ENCODE measurements at regions not wholly inside any gene's neighbourhood (a gene's known extent, or its start where the extent isn't known, plus 50 kb on each side); places are given as distances from the start of the nearest gene placed in this dataset.

DNA sequence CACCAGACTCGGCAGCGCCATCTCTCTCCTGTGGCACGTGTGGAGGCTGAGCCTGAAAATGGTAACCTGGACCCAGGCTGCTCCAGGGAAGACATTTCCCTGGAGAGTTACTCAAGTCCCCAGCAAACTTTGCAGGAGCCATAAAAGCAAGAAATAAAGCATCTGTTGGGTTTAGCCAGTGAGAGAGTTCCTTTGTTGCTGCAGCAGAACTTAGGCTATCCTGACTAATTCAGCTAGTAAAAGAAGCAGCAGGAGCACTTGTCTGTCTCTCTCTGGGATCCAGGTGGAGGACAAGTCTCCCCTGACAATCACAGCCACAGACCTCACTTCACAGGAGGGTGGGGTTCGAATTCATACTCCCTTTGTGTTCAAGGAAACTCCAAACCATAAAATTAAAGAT, 79.2 kb upstream of the DIO3 start:
- H4K20me1 ChIP-seq (replicated peaks; ENCODE audit: insufficient read depth): no peaks in the 10 kb centered on the region
- no peak overlapping the region for H3K4me3 Mint-ChIP-seq
- 0 out of 2 replicates have a peak, but pooled peaks cover 2% of the 10 kb centered on the region for H3K36me3 ChIP-seq (ENCODE audit: insufficient read depth)
- TF ChIP-seq ZNF114 (CRISPR knock-in tag; IDR thresholded peaks at IDR 0.05) (no peak), EZH2 (IDR thresholded peaks at IDR 0.05; ENCODE audit: low read depth, unreplicated experiment) (no peak), NANOG (IDR thresholded peaks at IDR 0.05; ENCODE audit: borderline replicate concordance) (no peak), JUNB (IDR thresholded peaks at IDR 0.05; ENCODE audit: unreplicated experiment) (no peak), ZNF331 (CRISPR knock-in tag; IDR thresholded peaks at IDR 0.05; ENCODE audit: low read depth) (no peak), EZH2phosphoT487 (IDR thresholded peaks at IDR 0.05; ENCODE audit: unreplicated experiment) (no peak), CREB1 (CRISPR knock-in tag; IDR thresholded peaks at IDR 0.05; ENCODE audit: low read depth) (no peak), POLR2AphosphoS5 (IDR thresholded peaks at IDR 0.05; ENCODE audit: low read depth) (no peak), STAT1 (IDR thresholded peaks at IDR 0.05; ENCODE audit: unreplicated experiment) (no peak)
- TF ChIP-seq, protein P1, sequence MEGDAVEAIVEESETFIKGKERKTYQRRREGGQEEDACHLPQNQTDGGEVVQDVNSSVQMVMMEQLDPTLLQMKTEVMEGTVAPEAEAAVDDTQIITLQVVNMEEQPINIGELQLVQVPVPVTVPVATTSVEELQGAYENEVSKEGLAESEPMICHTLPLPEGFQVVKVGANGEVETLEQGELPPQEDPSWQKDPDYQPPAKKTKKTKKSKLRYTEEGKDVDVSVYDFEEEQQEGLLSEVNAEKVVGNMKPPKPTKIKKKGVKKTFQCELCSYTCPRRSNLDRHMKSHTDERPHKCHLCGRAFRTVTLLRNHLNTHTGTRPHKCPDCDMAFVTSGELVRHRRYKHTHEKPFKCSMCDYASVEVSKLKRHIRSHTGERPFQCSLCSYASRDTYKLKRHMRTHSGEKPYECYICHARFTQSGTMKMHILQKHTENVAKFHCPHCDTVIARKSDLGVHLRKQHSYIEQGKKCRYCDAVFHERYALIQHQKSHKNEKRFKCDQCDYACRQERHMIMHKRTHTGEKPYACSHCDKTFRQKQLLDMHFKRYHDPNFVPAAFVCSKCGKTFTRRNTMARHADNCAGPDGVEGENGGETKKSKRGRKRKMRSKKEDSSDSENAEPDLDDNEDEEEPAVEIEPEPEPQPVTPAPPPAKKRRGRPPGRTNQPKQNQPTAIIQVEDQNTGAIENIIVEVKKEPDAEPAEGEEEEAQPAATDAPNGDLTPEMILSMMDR (conservative IDR thresholded peaks at IDR 0.05; ENCODE audit: low read depth in 2 of 2): no peak
- TF ChIP-seq, protein P2, sequence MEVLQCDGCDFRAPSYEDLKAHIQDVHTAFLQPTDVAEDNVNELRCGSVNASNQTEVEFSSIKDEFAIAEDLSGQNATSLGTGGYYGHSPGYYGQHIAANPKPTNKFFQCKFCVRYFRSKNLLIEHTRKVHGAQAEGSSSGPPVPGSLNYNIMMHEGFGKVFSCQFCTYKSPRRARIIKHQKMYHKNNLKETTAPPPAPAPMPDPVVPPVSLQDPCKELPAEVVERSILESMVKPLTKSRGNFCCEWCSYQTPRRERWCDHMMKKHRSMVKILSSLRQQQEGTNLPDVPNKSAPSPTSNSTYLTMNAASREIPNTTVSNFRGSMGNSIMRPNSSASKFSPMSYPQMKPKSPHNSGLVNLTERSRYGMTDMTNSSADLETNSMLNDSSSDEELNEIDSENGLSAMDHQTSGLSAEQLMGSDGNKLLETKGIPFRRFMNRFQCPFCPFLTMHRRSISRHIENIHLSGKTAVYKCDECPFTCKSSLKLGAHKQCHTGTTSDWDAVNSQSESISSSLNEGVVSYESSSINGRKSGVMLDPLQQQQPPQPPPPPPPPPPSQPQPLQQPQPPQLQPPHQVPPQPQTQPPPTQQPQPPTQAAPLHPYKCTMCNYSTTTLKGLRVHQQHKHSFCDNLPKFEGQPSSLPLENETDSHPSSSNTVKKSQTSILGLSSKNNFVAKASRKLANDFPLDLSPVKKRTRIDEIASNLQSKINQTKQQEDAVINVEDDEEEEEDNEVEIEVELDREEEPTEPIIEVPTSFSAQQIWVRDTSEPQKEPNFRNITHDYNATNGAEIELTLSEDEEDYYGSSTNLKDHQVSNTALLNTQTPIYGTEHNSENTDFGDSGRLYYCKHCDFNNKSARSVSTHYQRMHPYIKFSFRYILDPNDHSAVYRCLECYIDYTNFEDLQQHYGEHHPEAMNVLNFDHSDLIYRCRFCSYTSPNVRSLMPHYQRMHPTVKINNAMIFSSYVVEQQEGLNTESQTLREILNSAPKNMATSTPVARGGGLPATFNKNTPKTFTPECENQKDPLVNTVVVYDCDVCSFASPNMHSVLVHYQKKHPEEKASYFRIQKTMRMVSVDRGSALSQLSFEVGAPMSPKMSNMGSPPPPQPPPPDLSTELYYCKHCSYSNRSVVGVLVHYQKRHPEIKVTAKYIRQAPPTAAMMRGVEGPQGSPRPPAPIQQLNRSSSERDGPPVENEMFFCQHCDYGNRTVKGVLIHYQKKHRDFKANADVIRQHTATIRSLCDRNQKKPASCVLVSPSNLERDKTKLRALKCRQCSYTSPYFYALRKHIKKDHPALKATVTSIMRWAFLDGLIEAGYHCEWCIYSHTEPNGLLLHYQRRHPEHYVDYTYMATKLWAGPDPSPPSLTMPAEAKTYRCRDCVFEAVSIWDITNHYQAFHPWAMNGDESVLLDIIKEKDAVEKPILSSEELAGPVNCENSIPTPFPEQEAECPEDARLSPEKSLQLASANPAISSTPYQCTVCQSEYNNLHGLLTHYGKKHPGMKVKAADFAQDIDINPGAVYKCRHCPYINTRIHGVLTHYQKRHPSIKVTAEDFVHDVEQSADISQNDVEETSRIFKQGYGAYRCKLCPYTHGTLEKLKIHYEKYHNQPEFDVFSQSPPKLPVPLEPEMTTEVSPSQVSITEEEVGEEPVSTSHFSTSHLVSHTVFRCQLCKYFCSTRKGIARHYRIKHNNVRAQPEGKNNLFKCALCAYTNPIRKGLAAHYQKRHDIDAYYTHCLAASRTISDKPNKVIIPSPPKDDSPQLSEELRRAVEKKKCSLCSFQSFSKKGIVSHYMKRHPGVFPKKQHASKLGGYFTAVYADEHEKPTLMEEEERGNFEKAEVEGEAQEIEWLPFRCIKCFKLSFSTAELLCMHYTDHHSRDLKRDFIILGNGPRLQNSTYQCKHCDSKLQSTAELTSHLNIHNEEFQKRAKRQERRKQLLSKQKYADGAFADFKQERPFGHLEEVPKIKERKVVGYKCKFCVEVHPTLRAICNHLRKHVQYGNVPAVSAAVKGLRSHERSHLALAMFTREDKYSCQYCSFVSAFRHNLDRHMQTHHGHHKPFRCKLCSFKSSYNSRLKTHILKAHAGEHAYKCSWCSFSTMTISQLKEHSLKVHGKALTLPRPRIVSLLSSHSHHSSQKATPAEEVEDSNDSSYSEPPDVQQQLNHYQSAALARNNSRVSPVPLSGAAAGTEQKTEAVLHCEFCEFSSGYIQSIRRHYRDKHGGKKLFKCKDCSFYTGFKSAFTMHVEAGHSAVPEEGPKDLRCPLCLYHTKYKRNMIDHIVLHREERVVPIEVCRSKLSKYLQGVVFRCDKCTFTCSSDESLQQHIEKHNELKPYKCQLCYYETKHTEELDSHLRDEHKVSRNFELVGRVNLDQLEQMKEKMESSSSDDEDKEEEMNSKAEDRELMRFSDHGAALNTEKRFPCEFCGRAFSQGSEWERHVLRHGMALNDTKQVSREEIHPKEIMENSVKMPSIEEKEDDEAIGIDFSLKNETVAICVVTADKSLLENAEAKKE (CRISPR knock-in tag; IDR thresholded peaks at IDR 0.05): no peak
- TF ChIP-seq, protein P3, sequence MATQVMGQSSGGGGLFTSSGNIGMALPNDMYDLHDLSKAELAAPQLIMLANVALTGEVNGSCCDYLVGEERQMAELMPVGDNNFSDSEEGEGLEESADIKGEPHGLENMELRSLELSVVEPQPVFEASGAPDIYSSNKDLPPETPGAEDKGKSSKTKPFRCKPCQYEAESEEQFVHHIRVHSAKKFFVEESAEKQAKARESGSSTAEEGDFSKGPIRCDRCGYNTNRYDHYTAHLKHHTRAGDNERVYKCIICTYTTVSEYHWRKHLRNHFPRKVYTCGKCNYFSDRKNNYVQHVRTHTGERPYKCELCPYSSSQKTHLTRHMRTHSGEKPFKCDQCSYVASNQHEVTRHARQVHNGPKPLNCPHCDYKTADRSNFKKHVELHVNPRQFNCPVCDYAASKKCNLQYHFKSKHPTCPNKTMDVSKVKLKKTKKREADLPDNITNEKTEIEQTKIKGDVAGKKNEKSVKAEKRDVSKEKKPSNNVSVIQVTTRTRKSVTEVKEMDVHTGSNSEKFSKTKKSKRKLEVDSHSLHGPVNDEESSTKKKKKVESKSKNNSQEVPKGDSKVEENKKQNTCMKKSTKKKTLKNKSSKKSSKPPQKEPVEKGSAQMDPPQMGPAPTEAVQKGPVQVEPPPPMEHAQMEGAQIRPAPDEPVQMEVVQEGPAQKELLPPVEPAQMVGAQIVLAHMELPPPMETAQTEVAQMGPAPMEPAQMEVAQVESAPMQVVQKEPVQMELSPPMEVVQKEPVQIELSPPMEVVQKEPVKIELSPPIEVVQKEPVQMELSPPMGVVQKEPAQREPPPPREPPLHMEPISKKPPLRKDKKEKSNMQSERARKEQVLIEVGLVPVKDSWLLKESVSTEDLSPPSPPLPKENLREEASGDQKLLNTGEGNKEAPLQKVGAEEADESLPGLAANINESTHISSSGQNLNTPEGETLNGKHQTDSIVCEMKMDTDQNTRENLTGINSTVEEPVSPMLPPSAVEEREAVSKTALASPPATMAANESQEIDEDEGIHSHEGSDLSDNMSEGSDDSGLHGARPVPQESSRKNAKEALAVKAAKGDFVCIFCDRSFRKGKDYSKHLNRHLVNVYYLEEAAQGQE (IDR thresholded peaks at IDR 0.05; ENCODE audit: unreplicated experiment): no peak
- TF ChIP-seq, protein P4, sequence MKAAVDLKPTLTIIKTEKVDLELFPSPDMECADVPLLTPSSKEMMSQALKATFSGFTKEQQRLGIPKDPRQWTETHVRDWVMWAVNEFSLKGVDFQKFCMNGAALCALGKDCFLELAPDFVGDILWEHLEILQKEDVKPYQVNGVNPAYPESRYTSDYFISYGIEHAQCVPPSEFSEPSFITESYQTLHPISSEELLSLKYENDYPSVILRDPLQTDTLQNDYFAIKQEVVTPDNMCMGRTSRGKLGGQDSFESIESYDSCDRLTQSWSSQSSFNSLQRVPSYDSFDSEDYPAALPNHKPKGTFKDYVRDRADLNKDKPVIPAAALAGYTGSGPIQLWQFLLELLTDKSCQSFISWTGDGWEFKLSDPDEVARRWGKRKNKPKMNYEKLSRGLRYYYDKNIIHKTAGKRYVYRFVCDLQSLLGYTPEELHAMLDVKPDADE (IDR thresholded peaks at IDR 0.05): no peak
- H3K4me3 ChIP-seq: no peak overlapping the region
- H3K79me2 ChIP-seq (replicated peaks; ENCODE audit: insufficient read depth): no peaks in the 10 kb centered on the region
- peaks cover 34% of the 10 kb centered on the region for H3K9me3 Mint-ChIP-seq
- no peaks in the 10 kb centered on the region for H3K27me3 ChIP-seq (ENCODE audit: insufficient read depth)
- ATAC-seq: no peak
- H3K27me3 Mint-ChIP-seq (ENCODE audit: insufficient read depth, low read depth, poor library complexity): peaks cover 7% of the 10 kb centered on the region
- H3K4me2 ChIP-seq: no peak overlapping the region
- DNase-seq (ENCODE audit: low spot score): no peak
- H3K4me1 ChIP-seq (ENCODE audit: insufficient read depth): 0 out of 2 replicates have a peak, but pooled peaks cover 6% of the 10 kb centered on the region
- no peaks in the 10 kb centered on the region for H3K9me2 ChIP-seq (ENCODE audit: insufficient read depth)
- no peak overlapping the region for H2AFZ ChIP-seq
- H3K4me1 Mint-ChIP-seq: peaks cover 6% of the 10 kb centered on the region
- no peak overlapping the region for H3K27ac ChIP-seq (ENCODE audit: low read depth)
- no peaks in the 10 kb centered on the region for H3F3A ChIP-seq (replicated peaks; ENCODE audit: low read depth)
- no peak overlapping the region for H3K27ac Mint-ChIP-seq
- H3K36me3 Mint-ChIP-seq (ENCODE audit: low read depth): no peaks in the 10 kb centered on the region
